Superior temporal gyrus (tissue), 1 donor: ENCODE measurements at regions not wholly inside any gene's neighbourhood (a gene's known extent, or its start where the extent isn't known, plus 50 kb on each side); places are given as distances from the start of the nearest gene placed in this dataset.
A peak's percentile ranks its signal among the peaks of the same experiment; 100 is the strongest.

Source experiments
- DNase-seq: peaks from one replicate; pipeline ENCODE4 v3.0.0-alpha.2; 2016; ENCODE audit errors: extremely low spot score

- DNase-seq = no peak
Measured at GRCh38 chr5:28215091-28215490, 1176.7 kb upstream of the CDH9 start.

GRCh38 chr5:28214292-28214691, 1175.9 kb upstream of the CDH9 start:
- no peak for DNase-seq

GRCh38 chr5:28208356-28208755, 1170.0 kb upstream of the CDH9 start:
- DNase-seq = no peak

- DNase-seq = no peak
Measured at GRCh38 chr5:28190011-28190410, 1151.6 kb upstream of the CDH9 start.

- DNase-seq = no peak
Measured at GRCh38 chr5:28174691-28175090, 1136.3 kb upstream of the CDH9 start.

- DNase-seq = peak; percentile 40
Measured at GRCh38 chr5:28165096-28165495, 1126.7 kb upstream of the CDH9 start.

- DNase-seq = peak; percentile 15
Measured at GRCh38 chr5:28164568-28164967, 1126.2 kb upstream of the CDH9 start.

- no peak for DNase-seq
Measured at GRCh38 chr5:28156981-28157380, 1118.6 kb upstream of the CDH9 start.

- DNase-seq = no peak
Measured at GRCh38 chr5:28143519-28143918, 1105.1 kb upstream of the CDH9 start.

- no peak for DNase-seq
Measured at GRCh38 chr5:28132151-28132550, 1093.8 kb upstream of the CDH9 start.

- DNase-seq = no peak
Measured at GRCh38 chr5:28117691-28118090, 1079.3 kb upstream of the CDH9 start.

- DNase-seq = no peak
Measured at GRCh38 chr5:28117273-28117672, 1078.9 kb upstream of the CDH9 start.

- no peak for DNase-seq
Measured at GRCh38 chr5:28110781-28111180, 1072.4 kb upstream of the CDH9 start.

GRCh38 chr5:28104080-28104479, 1065.7 kb upstream of the CDH9 start:
- no peak for DNase-seq

GRCh38 chr5:28084069-28084468, 1045.7 kb upstream of the CDH9 start:
- DNase-seq = no peak

GRCh38 chr5:28082610-28083009, 1044.2 kb upstream of the CDH9 start:
- no peak for DNase-seq

- DNase-seq = no peak
Measured at GRCh38 chr5:28077291-28078240, 1039.2 kb upstream of the CDH9 start.

GRCh38 chr5:28066856-28067255, 1028.5 kb upstream of the CDH9 start:
- DNase-seq = no peak

GRCh38 chr5:28065656-28066055, 1027.3 kb upstream of the CDH9 start:
- no peak for DNase-seq

GRCh38 chr5:28046596-28046995, 1008.2 kb upstream of the CDH9 start:
- no peak for DNase-seq

- DNase-seq = no peak
Measured at GRCh38 chr5:28027851-28028250, 989.5 kb upstream of the CDH9 start.

GRCh38 chr5:28017178-28017577, 978.8 kb upstream of the CDH9 start:
- no peak for DNase-seq

GRCh38 chr5:28014779-28015178, 976.4 kb upstream of the CDH9 start:
- DNase-seq = no peak

GRCh38 chr5:28012538-28012937, 974.2 kb upstream of the CDH9 start:
- no peak for DNase-seq
